A673 (cell line): ENCODE measurements at regions not wholly inside any gene's neighbourhood (a gene's known extent, or its start where the extent isn't known, plus 50 kb on each side); places are given as distances from the start of the nearest gene placed in this dataset.

Experiments used
- BruUV-seq: library from RNA; stranded (reverse); fragments of 400-500 nt; replicated peaks from 2 replicates; lab custom pipeline; 2021; lab: Mats Ljungman, UMichigan
- CTCF ChIA-PET: fragments of 300-600 bp; sonication (Branson Sonifier 250); formaldehyde crosslinking; loops from one replicate; lab custom pipeline; 2022; ENCODE audit warnings: antibody characterized with exemption; lab: Charles Lee
- POLR2A ChIA-PET: fragments of 300-600 bp; sonication (Branson Sonifier 250); formaldehyde crosslinking; loops from one replicate; lab custom pipeline; 2022; ENCODE audit warnings: antibody characterized with exemption; ENCODE audit not compliant: low non-redundant PET; lab: Charles Lee
- DNase-seq: peaks from one replicate; pipeline ENCODE4 v3.0.0-alpha.2; 2015; ENCODE audit warnings: low spot score
- H3K27ac ChIP-seq: fragments of 200-600 bp; sonication (generic); 2 replicates; pipeline ENCODE4 v1.5.1; 2016; ENCODE audit warnings: mixed run types, low read depth, mild to moderate bottlenecking, mixed read lengths, antibody characterized with exemption, low read length; ENCODE audit not compliant: poor library complexity, severe bottlenecking
- H3K27me3 ChIP-seq: fragments of 200-600 bp; sonication (generic); replicated peaks from 2 replicates; pipeline ENCODE4 v1.6.1; 2017; ENCODE audit warnings: mixed run types, low read depth, mild to moderate bottlenecking, mixed read lengths, antibody characterized with exemption, low read length; ENCODE audit not compliant: insufficient read depth, poor library complexity
- H3K36me3 ChIP-seq: fragments of 200-600 bp; sonication (generic); 2 replicates; pipeline ENCODE4 v1.6.1; 2016; ENCODE audit warnings: mixed run types, mild to moderate bottlenecking, mixed read lengths, antibody characterized with exemption, low read length; ENCODE audit not compliant: insufficient read depth, poor library complexity, severe bottlenecking
- H3K4me1 ChIP-seq: fragments of 200-600 bp; sonication (generic); 2 replicates; pipeline ENCODE4 v1.6.1; 2017; ENCODE audit warnings: mixed run types, mild to moderate bottlenecking, mixed read lengths, antibody characterized with exemption, low read length; ENCODE audit not compliant: insufficient read depth, poor library complexity, severe bottlenecking
- H3K4me3 ChIP-seq: fragments of 200-600 bp; sonication (generic); 2 replicates; pipeline ENCODE4 v1.5.1; 2016; ENCODE audit warnings: low read depth, mixed run types, mild to moderate bottlenecking, mixed read lengths, low read length; ENCODE audit not compliant: poor library complexity, severe bottlenecking
- H3K9me3 ChIP-seq: fragments of 200-600 bp; sonication (generic); 2 replicates; pipeline ENCODE4 v1.6.1; 2016; ENCODE audit warnings: mixed run types, low read depth, mild to moderate bottlenecking, mixed read lengths, antibody characterized with exemption, low read length; ENCODE audit not compliant: poor library complexity, severe bottlenecking
- CTCF ChIP-seq: fragments of 300-800, 200-600 bp; sonication (generic); conservative IDR thresholded peaks from 2 replicates; pipeline ENCODE4 v1.5.1; 2017; ENCODE audit warnings: low read depth, mild to moderate bottlenecking, antibody characterized with exemption, low read length, moderate library complexity, mixed read lengths
- EZH2 ChIP-seq: fragments of 200-600 bp; sonication (generic); IDR thresholded peaks from 2 replicates; pipeline ENCODE4 v1.6.1; 2017; ENCODE audit warnings: borderline replicate concordance, low read depth, mild to moderate bottlenecking, mixed read lengths, antibody characterized with exemption, low read length; ENCODE audit not compliant: poor library complexity, severe bottlenecking
- intact Hi-C: fragments of 100-400 bp; cut with micrococcal nuclease; formaldehyde crosslinking; loops from one replicate; pipeline ENCODE4 v1.10.0; 2022; ENCODE audit not compliant: unreplicated experiment

- ChIA-PET POLR2A (no interaction called here), CTCF (no interaction called here)
- Histone ChIP-seq H3K27me3 (no peaks in the 10 kb centered on the region), H3K4me1 (no peaks in the 10 kb centered on the region), H3K27ac (no peak overlapping the region), H3K4me3 (no peak overlapping the region), H3K36me3 (no peaks in the 10 kb centered on the region), H3K9me3 (peaks cover 34% of the 10 kb centered on the region)
- DNase-seq: no peak
- no peak for TF ChIP-seq CTCF
- TF ChIP-seq EZH2: no peak
- intact Hi-C loops: no loop called here
- no TSS peak for BruUV-seq
Observed at GRCh38 chr9:8062459-8062858, 262.9 kb upstream of the DMAC1 start.

GRCh38 chr9:8053501-8053900, 253.9 kb upstream of the DMAC1 start:
- TF ChIP-seq EZH2 (no peak), CTCF (no peak)
- H3K4me1 ChIP-seq: no peaks in the 10 kb centered on the region
- ChIA-PET CTCF (no interaction called here), POLR2A (no interaction called here)
- no peak overlapping the region for H3K4me3 ChIP-seq
- peaks cover 17% of the 10 kb centered on the region for H3K9me3 ChIP-seq
- no peak for DNase-seq
- intact Hi-C loops: no loop called here
- H3K36me3 ChIP-seq: peaks cover 3% of the 10 kb centered on the region
- BruUV-seq: no TSS peak
- no peak overlapping the region for H3K27ac ChIP-seq
- no peaks in the 10 kb centered on the region for H3K27me3 ChIP-seq

DNA sequence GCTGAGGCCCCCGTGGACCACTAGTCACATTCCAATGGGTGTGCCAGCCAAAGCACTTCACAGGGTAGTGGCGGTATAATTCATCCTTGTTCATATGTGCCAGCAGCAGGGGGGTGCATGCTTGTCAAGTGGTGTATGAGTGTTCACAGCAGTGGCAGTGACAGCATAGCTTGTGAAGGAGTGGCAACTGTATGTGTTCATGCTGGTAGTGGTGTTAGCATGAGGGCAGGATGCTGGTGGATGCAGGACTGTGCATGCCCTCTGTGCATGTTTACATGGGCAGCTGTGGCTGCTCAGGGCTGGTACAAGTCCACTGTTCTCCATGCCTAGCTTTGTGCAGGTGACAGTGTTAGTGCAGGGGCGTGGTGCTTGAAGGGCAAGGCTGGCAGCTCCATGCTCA, 253.4 kb upstream of the DMAC1 start:
- no peaks in the 10 kb centered on the region for H3K27me3 ChIP-seq
- ChIA-PET POLR2A (no interaction called here), CTCF (no interaction called here)
- no TSS peak for BruUV-seq
- no peak for DNase-seq
- no peak overlapping the region for H3K27ac ChIP-seq
- no peaks in the 10 kb centered on the region for H3K4me1 ChIP-seq
- intact Hi-C loops: no loop called here
- TF ChIP-seq CTCF (no peak), EZH2 (no peak)
- peaks cover 3% of the 10 kb centered on the region for H3K36me3 ChIP-seq
- H3K9me3 ChIP-seq: peaks cover 17% of the 10 kb centered on the region
- H3K4me3 ChIP-seq: no peak overlapping the region
